Type B pancreatic cell (in vitro differentiated cells): ENCODE measurements at regions not wholly inside any gene's neighbourhood (a gene's known extent, or its start where the extent isn't known, plus 50 kb on each side); places are given as distances from the start of the nearest gene placed in this dataset.

Experiments used
- DNase-seq: peaks from one replicate; pipeline ENCODE4 v3.0.0; 2021; ENCODE audit warnings: mixed read lengths; ENCODE audit not compliant: unreplicated experiment; ENCODE audit errors: extremely low spot score
- H3K27ac Mint-ChIP-seq: 2 replicates; pipeline ENCODE4 v1.8.0; 2021; ENCODE audit warnings: mild to moderate bottlenecking, mixed read lengths
- H3K27me3 Mint-ChIP-seq: 2 replicates; pipeline ENCODE4 v1.8.0; 2021; ENCODE audit warnings: mixed read lengths
- H3K36me3 Mint-ChIP-seq: 2 replicates; pipeline ENCODE4 v1.8.0; 2021; ENCODE audit warnings: mixed read lengths
- H3K4me1 Mint-ChIP-seq: one replicate; pipeline ENCODE4 v1.8.0; 2021; ENCODE audit warnings: mixed read lengths; ENCODE audit not compliant: unreplicated experiment
- H3K4me3 Mint-ChIP-seq: 2 replicates; pipeline ENCODE4 v1.8.0; 2021; ENCODE audit warnings: mild to moderate bottlenecking, mixed read lengths
- H3K9me3 Mint-ChIP-seq: 2 replicates; pipeline ENCODE4 v1.8.0; 2021; ENCODE audit warnings: mixed read lengths
- CTCF ChIP-seq: fragments of 200-600 bp; sonication (generic); conservative IDR thresholded peaks from 2 replicates; pipeline ENCODE4 v1.5.0; 2021; ENCODE audit warnings: antibody characterized with exemption, mild to moderate bottlenecking

- no peak for DNase-seq
- no peaks in the 10 kb centered on the region for H3K36me3 Mint-ChIP-seq
- H3K27ac Mint-ChIP-seq = no peak overlapping the region
- TF ChIP-seq CTCF = no peak
- H3K4me1 Mint-ChIP-seq = peaks cover 5% of the 10 kb centered on the region
- no peaks in the 10 kb centered on the region for H3K27me3 Mint-ChIP-seq
- H3K9me3 Mint-ChIP-seq = no peaks in the 10 kb centered on the region
- no peak overlapping the region for H3K4me3 Mint-ChIP-seq
These were observed 105.1 kb downstream of the TRAPPC11 start for GRCh38 chr4:183763990-183764754.

GRCh38 chr4:183765251-183765911 lies 106.3 kb downstream of the TRAPPC11 start:
- no peaks in the 10 kb centered on the region for H3K27me3 Mint-ChIP-seq
- H3K27ac Mint-ChIP-seq = no peak overlapping the region
- TF ChIP-seq CTCF = no peak
- H3K9me3 Mint-ChIP-seq = no peaks in the 10 kb centered on the region
- DNase-seq = no peak
- peaks cover 7% of the 10 kb centered on the region for H3K4me1 Mint-ChIP-seq
- no peaks in the 10 kb centered on the region for H3K36me3 Mint-ChIP-seq
- H3K4me3 Mint-ChIP-seq = no peak overlapping the region

GRCh38 chr4:183766140-183766539 lies 107.0 kb downstream of the TRAPPC11 start:
- H3K27me3 Mint-ChIP-seq = peaks cover 3% of the 10 kb centered on the region
- H3K36me3 Mint-ChIP-seq = no peaks in the 10 kb centered on the region
- H3K4me1 Mint-ChIP-seq = peaks cover 12% of the 10 kb centered on the region
- no peak overlapping the region for H3K4me3 Mint-ChIP-seq
- H3K27ac Mint-ChIP-seq = no peak overlapping the region
- no peak for TF ChIP-seq CTCF
- no peaks in the 10 kb centered on the region for H3K9me3 Mint-ChIP-seq
- no peak for DNase-seq

- Mint-ChIP-seq H3K36me3 (no peaks in the 10 kb centered on the region), H3K4me1 (peaks cover 8% of the 10 kb centered on the region), H3K4me3 (no peak overlapping the region), H3K9me3 (no peaks in the 10 kb centered on the region), H3K27ac (no peak overlapping the region), H3K27me3 (peaks cover 9% of the 10 kb centered on the region)
- DNase-seq = no peak
- no peak for TF ChIP-seq CTCF
These were observed 111.8 kb downstream of the TRAPPC11 start for GRCh38 chr4:183770906-183771305.

- Mint-ChIP-seq H3K36me3 (no peaks in the 10 kb centered on the region), H3K4me1 (peaks cover 8% of the 10 kb centered on the region), H3K4me3 (no peak overlapping the region), H3K27ac (no peak overlapping the region), H3K9me3 (no peaks in the 10 kb centered on the region), H3K27me3 (peaks cover 11% of the 10 kb centered on the region)
- DNase-seq = no peak
- no peak for TF ChIP-seq CTCF
These were observed 113.3 kb downstream of the TRAPPC11 start for GRCh38 chr4:183772361-183772760.
